Astrocyte (in vitro differentiated cells and primary cell): ENCODE measurements at regions not wholly inside any gene's neighbourhood (a gene's known extent, or its start where the extent isn't known, plus 50 kb on each side); places are given as distances from the start of the nearest gene placed in this dataset.
"Not testable (repeated sequence)": the region's sequence is repeated elsewhere in the genome, so short reads cannot be mapped to it uniquely, and the experiment has no call there.

Source experiments
- DNase-seq: peaks from one replicate; pipeline ENCODE4 v3.0.0-alpha.2; 2010; ENCODE audit warnings: low read depth
- FAIRE-seq: peaks from 2 replicates; lab custom pipeline; 2011; peaks lifted over from hg19 to GRCh38; lab: Jason Lieb, UNC
- H2AFZ ChIP-seq: 2 replicates; pipeline ENCODE4 v1.6.0; 2012; ENCODE audit warnings: low read depth, low read length, inconsistent platforms
- H3K27ac ChIP-seq: 2 replicates; pipeline ENCODE4 v1.5.1; 2011; ENCODE audit warnings: low read depth, low read length, inconsistent platforms
- H3K27me3 ChIP-seq: 2 replicates; pipeline ENCODE4 v1.6.0; 2011; ENCODE audit warnings: low read length, inconsistent platforms; ENCODE audit not compliant: insufficient read depth
- H3K36me3 ChIP-seq: 2 replicates; pipeline ENCODE4 v1.5.1; 2011; ENCODE audit warnings: low read length, inconsistent platforms; ENCODE audit not compliant: insufficient read depth
- H3K4me1 ChIP-seq: 2 replicates; pipeline ENCODE4 v1.5.1; 2011; ENCODE audit warnings: low read length, inconsistent platforms; ENCODE audit not compliant: insufficient read depth
- H3K4me2 ChIP-seq: 2 replicates; pipeline ENCODE4 v1.6.0; 2012; ENCODE audit warnings: low read length, inconsistent platforms
- H3K4me3 ChIP-seq: 2 replicates; pipeline ENCODE4 v1.5.1; 2011; ENCODE audit warnings: low read depth, mild to moderate bottlenecking, low read length, inconsistent platforms; ENCODE audit not compliant: insufficient read depth
- H3K79me2 ChIP-seq: 2 replicates; pipeline ENCODE4 v1.6.0; 2012; ENCODE audit warnings: mild to moderate bottlenecking, low read length, inconsistent platforms; ENCODE audit not compliant: insufficient read depth
- H3K9ac ChIP-seq: 2 replicates; pipeline ENCODE4 v1.6.0; 2012; ENCODE audit warnings: mild to moderate bottlenecking, low read length, inconsistent platforms
- H3K9me3 ChIP-seq: 2 replicates; pipeline ENCODE4 v1.5.1; 2012; ENCODE audit warnings: low read depth, mild to moderate bottlenecking, low read length, inconsistent platforms; ENCODE audit not compliant: insufficient read depth
- H4K20me1 ChIP-seq: 2 replicates; pipeline ENCODE4 v1.6.0; 2012; ENCODE audit warnings: low read length, inconsistent platforms; ENCODE audit not compliant: insufficient read depth
- H3K27ac Mint-ChIP-seq: one replicate; pipeline ENCODE4 v1.8.0; 2021; ENCODE audit warnings: mild to moderate bottlenecking, mixed read lengths; ENCODE audit not compliant: unreplicated experiment
- H3K27me3 Mint-ChIP-seq: one replicate; pipeline ENCODE4 v1.8.0; 2021; ENCODE audit warnings: low read depth, mixed read lengths; ENCODE audit not compliant: unreplicated experiment
- H3K36me3 Mint-ChIP-seq: one replicate; pipeline ENCODE4 v1.8.0; 2021; ENCODE audit warnings: low read depth, mixed read lengths; ENCODE audit not compliant: unreplicated experiment
- H3K4me1 Mint-ChIP-seq: one replicate; pipeline ENCODE4 v1.8.0; 2021; ENCODE audit warnings: low read depth, mixed read lengths; ENCODE audit not compliant: unreplicated experiment
- H3K4me3 Mint-ChIP-seq: one replicate; pipeline ENCODE4 v1.8.0; 2021; ENCODE audit warnings: mild to moderate bottlenecking, moderate library complexity, mixed read lengths; ENCODE audit not compliant: unreplicated experiment
- H3K9me3 Mint-ChIP-seq: one replicate; pipeline ENCODE4 v1.8.0; 2021; ENCODE audit warnings: mild to moderate bottlenecking, mixed read lengths; ENCODE audit not compliant: unreplicated experiment
- CTCF ChIP-seq: IDR thresholded peaks from 2 replicates; pipeline ENCODE4 v1.5.1; 2011; ENCODE audit warnings: low read depth, mild to moderate bottlenecking, inconsistent platforms, low read length, moderate library complexity; ENCODE audit not compliant: insufficient read depth
- EZH2 ChIP-seq: IDR thresholded peaks from 2 replicates; pipeline ENCODE4 v1.6.1; 2012; ENCODE audit warnings: mild to moderate bottlenecking, low read length, inconsistent platforms; ENCODE audit not compliant: insufficient read depth

DNA sequence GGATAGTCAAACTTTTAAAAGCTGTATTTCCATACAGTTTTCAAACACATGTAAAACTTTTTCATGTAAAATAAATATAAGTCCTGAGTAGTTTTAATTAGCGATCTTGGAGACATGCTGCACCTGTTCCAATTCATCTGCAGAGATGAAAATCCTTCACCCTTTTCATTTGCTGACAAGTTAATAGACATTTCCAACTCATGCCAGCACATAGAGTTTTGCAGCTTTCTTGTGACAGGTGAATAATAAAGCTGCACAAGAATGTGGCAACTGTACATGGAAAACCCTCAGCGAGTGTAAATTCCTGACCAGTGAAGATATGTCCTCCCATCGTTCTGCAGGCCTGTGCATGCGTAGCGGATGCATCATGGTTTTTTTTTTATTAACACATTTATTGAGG, 771.4 kb downstream of the TDRD15 start:
- Histone ChIP-seq H3K27ac (no peak overlapping the region), H2AFZ (no peak overlapping the region), H3K4me2 (no peak overlapping the region), H3K36me3 (no peaks in the 10 kb centered on the region), H3K9me3 (peaks cover 2% of the 10 kb centered on the region), H3K79me2 (no peaks in the 10 kb centered on the region), H4K20me1 (no peaks in the 10 kb centered on the region), H3K27me3 (no peaks in the 10 kb centered on the region), H3K4me1 (no peaks in the 10 kb centered on the region), H3K9ac (no peak overlapping the region), H3K4me3 (no peak overlapping the region)
- DNase-seq (no peak), FAIRE-seq (no peak)
- no peak overlapping the region for H3K27ac Mint-ChIP-seq
- H3K36me3 Mint-ChIP-seq, result no peaks in the 10 kb centered on the region
- H3K4me3 Mint-ChIP-seq, result no peak overlapping the region
- TF ChIP-seq EZH2, result no peak
- no peak for TF ChIP-seq CTCF
- H3K9me3 Mint-ChIP-seq, result no peaks in the 10 kb centered on the region
- no peaks in the 10 kb centered on the region for H3K4me1 Mint-ChIP-seq
- peaks cover 5% of the 10 kb centered on the region for H3K27me3 Mint-ChIP-seq

DNA sequence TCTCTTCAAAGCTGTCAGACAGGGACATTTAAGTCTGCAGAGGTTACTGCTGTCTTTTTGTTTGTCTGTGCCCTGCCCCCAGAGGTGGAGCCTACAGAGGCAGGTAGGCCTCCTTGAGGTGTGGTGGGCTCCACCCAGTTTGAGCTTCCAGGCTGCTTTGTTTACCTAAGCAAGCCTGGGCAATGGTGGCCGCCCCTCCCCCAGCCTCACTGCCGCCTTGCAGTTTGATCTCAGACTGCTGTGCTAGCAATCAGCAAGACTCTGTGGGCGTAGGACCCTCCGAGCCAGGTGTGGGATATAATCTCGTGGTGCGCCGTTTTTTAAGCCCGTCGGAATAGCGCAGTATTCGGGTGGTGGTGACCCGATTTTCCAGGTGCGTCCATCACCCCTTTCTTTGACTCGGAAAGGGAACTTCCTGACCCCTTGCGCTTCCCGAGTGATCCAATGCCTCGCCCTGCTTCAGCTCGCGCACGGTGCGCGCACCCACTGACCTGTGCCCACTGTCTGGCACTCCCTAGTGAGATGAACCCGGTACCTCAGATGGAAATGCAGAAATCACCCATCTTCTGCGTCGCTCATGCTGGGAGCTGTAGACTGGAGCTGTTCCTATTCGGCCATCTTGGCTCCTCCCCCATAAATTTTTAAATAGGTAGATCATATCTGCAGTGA, 785.1 kb downstream of the TDRD15 start:
- H3K4me2 ChIP-seq, result not testable (repeated sequence)

DNA sequence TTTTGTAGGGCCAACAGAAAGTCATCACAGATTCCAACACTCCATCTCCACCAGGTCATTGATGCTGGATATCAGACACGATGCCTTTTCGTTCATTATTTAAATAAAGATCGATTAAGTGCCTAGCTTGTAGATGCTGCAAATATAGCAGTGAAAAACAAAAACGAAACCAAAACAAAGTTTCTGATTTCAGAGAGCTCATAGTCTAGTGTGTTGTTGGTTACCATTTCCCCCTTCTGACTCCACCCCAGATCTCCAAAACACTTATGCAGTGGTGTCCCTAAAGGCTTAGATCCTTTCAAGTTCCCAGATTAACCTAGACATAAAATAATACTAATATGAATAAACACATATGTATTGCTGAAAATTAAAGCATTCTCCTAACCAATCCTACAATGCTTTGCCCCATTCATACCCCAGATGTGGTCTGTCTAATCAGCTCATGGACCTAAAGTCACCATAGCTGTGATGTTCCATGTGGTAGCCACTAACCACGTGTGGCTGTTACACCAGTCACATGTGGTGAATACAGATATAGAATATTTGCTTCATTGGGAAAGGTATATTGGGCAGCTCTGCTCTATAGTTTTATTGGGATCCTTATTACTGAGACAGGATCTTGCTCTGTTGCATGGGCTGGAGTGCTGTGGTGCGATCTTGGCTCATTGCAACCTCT, 787.2 kb downstream of the TDRD15 start:
- no peaks in the 10 kb centered on the region for H3K27me3 Mint-ChIP-seq
- no peaks in the 10 kb centered on the region for H3K9me3 Mint-ChIP-seq
- no peaks in the 10 kb centered on the region for H4K20me1 ChIP-seq
- H3K4me3 ChIP-seq, result no peak overlapping the region
- no peak overlapping the region for H3K27ac ChIP-seq
- H2AFZ ChIP-seq, result no peak overlapping the region
- no peak overlapping the region for H3K27ac Mint-ChIP-seq
- DNase-seq, result no peak
- H3K36me3 ChIP-seq, result no peaks in the 10 kb centered on the region
- no peaks in the 10 kb centered on the region for H3K4me1 Mint-ChIP-seq
- H3K4me1 ChIP-seq, result no peaks in the 10 kb centered on the region
- H3K9ac ChIP-seq, result no peak overlapping the region
- no peak for FAIRE-seq
- no peak for TF ChIP-seq EZH2
- no peak for TF ChIP-seq CTCF
- no peaks in the 10 kb centered on the region for H3K79me2 ChIP-seq
- no peaks in the 10 kb centered on the region for H3K36me3 Mint-ChIP-seq
- H3K4me3 Mint-ChIP-seq, result no peak overlapping the region
- H3K4me2 ChIP-seq, result no peak overlapping the region
- H3K9me3 ChIP-seq, result no peaks in the 10 kb centered on the region
- no peaks in the 10 kb centered on the region for H3K27me3 ChIP-seq

More for the DNA sequence above, 785.1 kb downstream of the TDRD15 start:
- H3K4me1 Mint-ChIP-seq, H3K36me3 ChIP-seq, H3K9me3 Mint-ChIP-seq, H3K36me3 Mint-ChIP-seq, H2AFZ ChIP-seq, H3K4me3 Mint-ChIP-seq, H3K27ac ChIP-seq, H3K4me1 ChIP-seq, H3K9ac ChIP-seq, H3K27me3 ChIP-seq, H4K20me1 ChIP-seq, DNase-seq, H3K9me3 ChIP-seq, H3K79me2 ChIP-seq, H3K27me3 Mint-ChIP-seq, H3K27ac Mint-ChIP-seq, H3K4me3 ChIP-seq, FAIRE-seq: not testable (repeated sequence)
